IMR-90 (cell line): ENCODE measurements at regions not wholly inside any gene's neighbourhood (a gene's known extent, or its start where the extent isn't known, plus 50 kb on each side); places are given as distances from the start of the nearest gene placed in this dataset.

Experiments
- ATAC-seq: fragments of 200-7000 bp; cut with Tn5 transposase; 2 replicates; pipeline ENCODE4 v1.9.1; 2020; ENCODE audit warnings: low read depth, mild to moderate bottlenecking, moderate library complexity
- BruUV-seq: library from RNA; stranded (reverse); fragments of 400-500 nt; replicated peaks from 2 replicates; lab custom pipeline; 2021; lab: Mats Ljungman, UMichigan
- CTCF ChIA-PET: fragments of 300-600 bp; formaldehyde crosslinking; extraction: SDS; loops from one replicate; lab custom pipeline; 2021; ENCODE audit warnings: antibody characterized with exemption; lab: Yijun Ruan, JAX
- POLR2A ChIA-PET: fragments of 300-600 bp; sonication (Branson Sonifier 250); formaldehyde crosslinking; loops from one replicate; lab custom pipeline; 2022; ENCODE audit warnings: antibody characterized with exemption; ENCODE audit not compliant: unreplicated experiment; lab: Charles Lee
- DNase-seq: peaks from one replicate; pipeline ENCODE4 v3.0.0; 2013
- H2AFZ ChIP-seq: replicated peaks from 2 replicates; pipeline ENCODE3; 2013; ENCODE audit warnings: low read length, mild to moderate bottlenecking; ENCODE audit not compliant: poor library complexity
- H2AK5ac ChIP-seq: 2 replicates; pipeline ENCODE4 v1.6.1; 2013; ENCODE audit warnings: low read depth, low read length, inconsistent platforms
- H2AK9ac ChIP-seq: replicated peaks from 2 replicates; pipeline ENCODE3; 2013; ENCODE audit warnings: mild to moderate bottlenecking, low read depth, low read length, moderate library complexity; ENCODE audit not compliant: poor library complexity
- H2BK120ac ChIP-seq: 2 replicates; pipeline ENCODE4 v1.6.1; 2013; ENCODE audit warnings: low read depth, low read length, inconsistent platforms
- H2BK15ac ChIP-seq: 3 replicates; pipeline ENCODE4 v1.6.1; 2013; ENCODE audit warnings: low read depth, low read length, inconsistent platforms
- H2BK20ac ChIP-seq: 2 replicates; pipeline ENCODE4 v1.6.1; 2013; ENCODE audit warnings: low read depth, mild to moderate bottlenecking, inconsistent platforms, low read length, moderate library complexity
- H2BK5ac ChIP-seq: 2 replicates; pipeline ENCODE4 v1.6.1; 2013; ENCODE audit warnings: mild to moderate bottlenecking, low read depth, low read length, inconsistent platforms; ENCODE audit not compliant: poor library complexity, severe bottlenecking
- H3K14ac ChIP-seq: replicated peaks from 2 replicates; pipeline ENCODE4 v1.6.1; 2013; ENCODE audit warnings: low read depth, low read length, inconsistent platforms
- H3K18ac ChIP-seq: 2 replicates; pipeline ENCODE4 v1.6.1; 2013; ENCODE audit warnings: low read depth, low read length, control low read depth
- H3K23ac ChIP-seq: 2 replicates; pipeline ENCODE4 v1.6.1; 2013; ENCODE audit warnings: low read depth, low read length, inconsistent platforms
- H3K27ac ChIP-seq: 2 replicates; pipeline ENCODE4 v1.5.1; 2013; ENCODE audit warnings: mild to moderate bottlenecking, control low read depth, low read length; ENCODE audit not compliant: insufficient read depth
- H3K27me3 ChIP-seq: 2 replicates; pipeline ENCODE4 v1.6.1; 2013; ENCODE audit warnings: low read length; ENCODE audit not compliant: control insufficient read depth, insufficient read depth
- H3K36me3 ChIP-seq: 2 replicates; pipeline ENCODE4 v1.6.1; 2013; ENCODE audit warnings: low read length, mixed read lengths; ENCODE audit not compliant: control insufficient read depth, insufficient read depth
- H3K4ac ChIP-seq: 2 replicates; pipeline ENCODE4 v1.6.1; 2013; ENCODE audit warnings: low read depth, low read length, inconsistent platforms
- H3K4me1 ChIP-seq: 2 replicates; pipeline ENCODE4 v1.6.1; 2013; ENCODE audit warnings: low read length, mixed read lengths; ENCODE audit not compliant: control insufficient read depth, insufficient read depth
- H3K4me2 ChIP-seq: 2 replicates; pipeline ENCODE4 v1.6.1; 2013; ENCODE audit warnings: low read depth, mild to moderate bottlenecking, control low read depth, low read length, moderate library complexity
- H3K4me3 ChIP-seq: 2 replicates; pipeline ENCODE4 v1.5.1; 2013; ENCODE audit warnings: low read depth, mild to moderate bottlenecking, control low read depth, low read length, moderate library complexity; ENCODE audit not compliant: insufficient read depth
- H3K56ac ChIP-seq: 2 replicates; pipeline ENCODE4 v1.6.1; 2013; ENCODE audit warnings: low read length, inconsistent platforms; ENCODE audit not compliant: insufficient read depth; ENCODE audit errors: extremely low read depth
- H3K79me1 ChIP-seq, 2 experiments: 2 replicates each; pipeline ENCODE4 v1.6.1; 2013; ENCODE audit warnings: low read length in 2 of 2, inconsistent platforms in 1 of 2, low read depth in 1 of 2
- H3K9ac ChIP-seq: 2 replicates; pipeline ENCODE4 v1.6.1; 2013; ENCODE audit warnings: low read depth, low read length, control low read depth
- H3K9me1 ChIP-seq: 2 replicates; pipeline ENCODE4 v1.6.1; 2013; ENCODE audit warnings: low read length, inconsistent platforms; ENCODE audit not compliant: insufficient read depth
- H3K9me3 ChIP-seq: 2 replicates; pipeline ENCODE4 v1.6.1; 2013; ENCODE audit warnings: low read length; ENCODE audit not compliant: control insufficient read depth, insufficient read depth
- H4K20me1 ChIP-seq: 2 replicates; pipeline ENCODE4 v1.6.1; 2013; ENCODE audit warnings: low read length, inconsistent platforms; ENCODE audit not compliant: insufficient read depth
- H4K5ac ChIP-seq: 2 replicates; pipeline ENCODE4 v1.6.1; 2013; ENCODE audit warnings: mild to moderate bottlenecking, low read depth, low read length, control low read depth
- H4K8ac ChIP-seq, 2 experiments: 2 replicates each; pipeline ENCODE4 v1.6.1; 2013; ENCODE audit warnings: low read depth in 2 of 2, low read length in 2 of 2, control low read depth in 1 of 2, inconsistent platforms in 1 of 2
- H4K91ac ChIP-seq: 2 replicates; pipeline ENCODE4 v1.6.1; 2013; ENCODE audit warnings: low read depth, low read length, inconsistent platforms; ENCODE audit not compliant: insufficient read depth
- BHLHE40 ChIP-seq: fragments of 150-350 bp; IDR thresholded peaks from 2 replicates; pipeline ENCODE4 v1.6.1; 2016; ENCODE audit warnings: mild to moderate bottlenecking, low read depth, low read length
- CEBPB ChIP-seq: IDR thresholded peaks from 2 replicates; pipeline ENCODE4 v1.6.1; 2012; ENCODE audit warnings: low read depth, low read length, improper control_type of control experiment
- MAFK ChIP-seq: IDR thresholded peaks from 2 replicates; pipeline ENCODE4 v1.6.1; 2012; ENCODE audit warnings: low read depth, low read length, improper control_type of control experiment
- MXI1 ChIP-seq: IDR thresholded peaks from 2 replicates; pipeline ENCODE4 v1.6.1; 2012; ENCODE audit warnings: low read depth, mild to moderate bottlenecking, low read length, moderate library complexity, borderline replicate concordance
- POLR2A ChIP-seq: IDR thresholded peaks from 2 replicates; pipeline ENCODE4 v1.6.1; 2012; ENCODE audit warnings: mild to moderate bottlenecking, low read depth, low read length
- RCOR1 ChIP-seq: IDR thresholded peaks from 2 replicates; pipeline ENCODE4 v1.6.1; 2012; ENCODE audit warnings: mild to moderate bottlenecking, low read length, improper control_type of control experiment; ENCODE audit not compliant: insufficient replicate concordance
- SMC3 ChIP-seq: fragments of 150-350 bp; IDR thresholded peaks from 2 replicates; pipeline ENCODE4 v1.6.1; 2016; ENCODE audit warnings: low read depth, mild to moderate bottlenecking, antibody characterized with exemption, low read length, moderate library complexity
- WGBS, 2 experiments: methylation state at CpG; one replicate each; pipeline versions ENCODE4 v1.1.5 to v1.1.7; 2013; ENCODE audit warnings: missing lambda C conversion rate in 2 of 2; ENCODE audit not compliant: insufficient read length in 1 of 2; ENCODE audit errors: extremely low coverage in 2 of 2; 5-methylcytosine and 5-hydroxymethylcytosine counted together
- dilution Hi-C: fragments of 300-500 bp; cut with HindIII; formaldehyde crosslinking; loops from one replicate; pipeline ENCODE4 v1.14.3; 2018; ENCODE audit warnings: low sequenced_read_pairs; ENCODE audit not compliant: unreplicated experiment
- in situ Hi-C: fragments of 300-500 bp; cut with MboI; formaldehyde crosslinking; loops from 3 replicates; pipeline ENCODE4 v1.14.3; 2019; ENCODE audit warnings: low sequenced_read_pairs, inconsistent platforms, mixed read lengths
- intact Hi-C: fragments of 100-400 bp; cut with micrococcal nuclease; formaldehyde crosslinking; loops from 2 replicates; pipeline ENCODE4 v1.10.0; 2022
- TF ChIP-seq, protein P1 (sequence below): fragments of 150-350 bp; IDR thresholded peaks from 2 replicates; pipeline ENCODE4 v1.6.1; 2016; ENCODE audit warnings: low read depth, mild to moderate bottlenecking, low read length, moderate library complexity, borderline replicate concordance

DNA sequence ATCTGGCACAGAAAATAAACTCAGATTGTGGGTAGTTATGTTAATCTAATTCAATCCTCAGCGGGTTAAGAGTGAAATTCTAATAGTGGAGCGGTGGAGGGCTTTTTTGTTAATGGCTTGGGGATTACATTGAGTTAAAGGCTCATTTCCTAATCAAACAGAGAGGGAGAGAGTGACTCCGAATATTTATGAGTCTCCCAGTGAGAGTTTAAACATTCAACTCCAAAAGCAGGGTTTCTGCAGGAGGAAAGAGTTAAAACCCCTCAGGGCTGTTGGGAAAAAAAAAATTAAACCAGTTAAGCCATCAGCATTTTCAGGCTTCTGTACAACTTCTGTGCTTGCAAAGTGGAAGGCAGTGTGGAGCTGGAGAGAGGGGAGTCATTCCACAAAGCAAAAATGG, 62.1 kb upstream of the ESRRB start:
- dilution Hi-C loops: no loop called here
- no TSS peak for BruUV-seq
- no peak overlapping the region for H3K27ac ChIP-seq
- H3K14ac ChIP-seq: no peak overlapping the region
- DNase-seq (no peak), ATAC-seq (no peak)
- H4K91ac ChIP-seq: no peak overlapping the region
- H3K79me1 ChIP-seq: no peaks in the 10 kb centered on the region
- no peaks in the 10 kb centered on the region for H3K36me3 ChIP-seq
- H3K4me1 ChIP-seq: no peaks in the 10 kb centered on the region
- no peak for TF ChIP-seq MXI1
- no peak for TF ChIP-seq SMC3
- no peak for TF ChIP-seq CEBPB
- TF ChIP-seq RCOR1: no peak
- no peak for TF ChIP-seq POLR2A
- TF ChIP-seq, protein P1, sequence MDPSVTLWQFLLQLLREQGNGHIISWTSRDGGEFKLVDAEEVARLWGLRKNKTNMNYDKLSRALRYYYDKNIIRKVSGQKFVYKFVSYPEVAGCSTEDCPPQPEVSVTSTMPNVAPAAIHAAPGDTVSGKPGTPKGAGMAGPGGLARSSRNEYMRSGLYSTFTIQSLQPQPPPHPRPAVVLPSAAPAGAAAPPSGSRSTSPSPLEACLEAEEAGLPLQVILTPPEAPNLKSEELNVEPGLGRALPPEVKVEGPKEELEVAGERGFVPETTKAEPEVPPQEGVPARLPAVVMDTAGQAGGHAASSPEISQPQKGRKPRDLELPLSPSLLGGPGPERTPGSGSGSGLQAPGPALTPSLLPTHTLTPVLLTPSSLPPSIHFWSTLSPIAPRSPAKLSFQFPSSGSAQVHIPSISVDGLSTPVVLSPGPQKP: no peak
- no peak for TF ChIP-seq MAFK
- no peak for TF ChIP-seq BHLHE40
- no peak overlapping the region for H2AFZ ChIP-seq
- intact Hi-C loops: no loop called here
- no peaks in the 10 kb centered on the region for H3K9me1 ChIP-seq
- peaks cover 28% of the 10 kb centered on the region for H3K27me3 ChIP-seq
- H3K4me3 ChIP-seq: no peak overlapping the region
- H3K4ac ChIP-seq: no peak overlapping the region
- no peak overlapping the region for H3K9ac ChIP-seq
- H4K8ac ChIP-seq: no peak overlapping the region
- in situ Hi-C loops: no loop called here
- H2BK5ac ChIP-seq: no peak overlapping the region
- no peak overlapping the region for H2AK9ac ChIP-seq
- no peaks in the 10 kb centered on the region for H3K9me3 ChIP-seq
- H4K20me1 ChIP-seq: no peaks in the 10 kb centered on the region
- no peak overlapping the region for H2BK15ac ChIP-seq
- no CpG with 5 or more reads among the region's 3 CpGs for WGBS, 2 experiments
- H2AK5ac ChIP-seq: no peak overlapping the region
- H4K5ac ChIP-seq: no peak overlapping the region
- no peak overlapping the region for H2BK20ac ChIP-seq
- H2BK120ac ChIP-seq: no peak overlapping the region
- ChIA-PET POLR2A (no interaction called here), CTCF (interaction anchor here (0.6 kb wide), 1 partner anchor 29 kb away, joined by 3 read pairs; no protein-coding TSS in a partner anchor)
- no peak overlapping the region for H3K56ac ChIP-seq
- no peak overlapping the region for H3K23ac ChIP-seq
- no peak overlapping the region for H3K4me2 ChIP-seq
- H3K18ac ChIP-seq: no peak overlapping the region
